ENCODE measurements at regions not wholly inside any gene's neighbourhood (a gene's known extent, or its start where the extent isn't known, plus 50 kb on each side); places are given as distances from the start of the nearest gene placed in this dataset.

- TF ChIP-seq ZFP41 (tag by site-specific recombination; IDR thresholded peaks at IDR 0.05; ENCODE audit: borderline replicate concordance) (no peak), ZSCAN4 (tag by site-specific recombination; IDR thresholded peaks at IDR 0.05) (no peak), ZNF362 (tag by site-specific recombination; IDR thresholded peaks at IDR 0.05) (no peak), ZFP69B (tag by site-specific recombination; IDR thresholded peaks at IDR 0.05) (no peak), ZNF26 (tag by site-specific recombination; IDR thresholded peaks at IDR 0.05) (no peak), GLI2 (tag by site-specific recombination; IDR thresholded peaks at IDR 0.05; ENCODE audit: borderline replicate concordance, low read depth) (no peak)
Measured at GRCh38 chr12:38541849-38542248, 225.3 kb downstream of the ALG10B start (continued).

GRCh38 chr12:38543151-38543550 is 226.6 kb downstream of the ALG10B start:
- Histone ChIP-seq H3K9me3 (ENCODE audit: control insufficient read depth, insufficient read depth, low read depth, low read length) (no peaks in the 10 kb centered on the region), H3K4me1 (ENCODE audit: control insufficient read depth, insufficient read depth, low read length) (0 out of 2 replicates have a peak, but pooled peaks cover 3% of the 10 kb centered on the region), H3K4me3 (ENCODE audit: low read depth, low read length) (no peak overlapping the region), H3K36me3 (ENCODE audit: control insufficient read depth in 2 of 2, insufficient read depth in 1 of 2, low read length in 2 of 2) (no peaks in the 10 kb centered on the region), H3K27ac (ENCODE audit: extremely low read depth, low read depth, low read length) (no peak overlapping the region)
- POLR2A ChIA-PET: no interaction called here
- no peak for TF ChIP-seq ZNF311 (tag by site-specific recombination; IDR thresholded peaks at IDR 0.05; ENCODE audit: borderline replicate concordance)
- peak; percentile 25; the same call in 1 of the 2 replicates for TF ChIP-seq SCRT2 (tag by site-specific recombination; IDR thresholded peaks at IDR 0.05)
- TF ChIP-seq ZIC2 (tag by site-specific recombination; IDR thresholded peaks at IDR 0.05): 0 out of 2 replicates have a peak, but pooled peaks have one; percentile 22
- TF ChIP-seq KLF7 (tag by site-specific recombination; IDR thresholded peaks at IDR 0.05; ENCODE audit: borderline replicate concordance): no peak
- no peak for TF ChIP-seq RBAK (tag by site-specific recombination; IDR thresholded peaks at IDR 0.05)
- no peak for TF ChIP-seq ZSCAN5A (tag by site-specific recombination; IDR thresholded peaks at IDR 0.05)
- no peak for TF ChIP-seq ZNF571 (tag by site-specific recombination; IDR thresholded peaks at IDR 0.05)
- CTCF ChIA-PET: no interaction called here

GRCh38 chr12:38544330-38545066 is 227.9 kb downstream of the ALG10B start:
- no peak overlapping the region for H3K27ac ChIP-seq (ENCODE audit: extremely low read depth, low read depth, low read length)
- ChIA-PET POLR2A (interaction anchor here (0.6 kb wide), 1 partner anchor 273 kb away, joined by 3 read pairs; no protein-coding TSS in a partner anchor), CTCF (interaction anchor here (0.5 to 1.4 kb wide), 3 partner anchors 10 to 729 kb away, joined by 4 to 7 read pairs (median 5); no protein-coding TSS in a partner anchor)
- TF ChIP-seq ZNF138 (tag by site-specific recombination; IDR thresholded peaks at IDR 0.05; ENCODE audit: borderline replicate concordance) (no peak), ZFP69B (tag by site-specific recombination; IDR thresholded peaks at IDR 0.05) (no peak), ZNF148 (tag by site-specific recombination; IDR thresholded peaks at IDR 0.05; ENCODE audit: borderline replicate concordance) (no peak), ELK4 (IDR thresholded peaks at IDR 0.05; ENCODE audit: borderline replicate concordance, low read depth, low read length) (no peak), REPIN1 (tag by site-specific recombination; IDR thresholded peaks at IDR 0.05; ENCODE audit: low read depth) (no peak), ZNF747 (tag by site-specific recombination; IDR thresholded peaks at IDR 0.05) (no peak), ZNF664 (tag by site-specific recombination; IDR thresholded peaks at IDR 0.05) (no peak), ZNF449 (tag by site-specific recombination; IDR thresholded peaks at IDR 0.05) (no peak), IKZF3 (tag by site-specific recombination; IDR thresholded peaks at IDR 0.05) (no peak)

More at GRCh38 chr12:38544330-38545066, 227.9 kb downstream of the ALG10B start:
- Histone ChIP-seq H3K4me3 (ENCODE audit: low read depth, low read length) (no peak overlapping the region), H3K9me3 (ENCODE audit: control insufficient read depth, insufficient read depth, low read depth, low read length) (no peaks in the 10 kb centered on the region), H3K4me1 (ENCODE audit: control insufficient read depth, insufficient read depth, low read length) (0 out of 2 replicates have a peak, but pooled peaks cover 3% of the 10 kb centered on the region), H3K36me3 (ENCODE audit: control insufficient read depth in 2 of 2, insufficient read depth in 1 of 2, low read length in 2 of 2) (no peaks in the 10 kb centered on the region)
